ENCODE measurements at regions not wholly inside any gene's neighbourhood (a gene's known extent, or its start where the extent isn't known, plus 50 kb on each side); places are given as distances from the start of the nearest gene placed in this dataset.

DNA sequence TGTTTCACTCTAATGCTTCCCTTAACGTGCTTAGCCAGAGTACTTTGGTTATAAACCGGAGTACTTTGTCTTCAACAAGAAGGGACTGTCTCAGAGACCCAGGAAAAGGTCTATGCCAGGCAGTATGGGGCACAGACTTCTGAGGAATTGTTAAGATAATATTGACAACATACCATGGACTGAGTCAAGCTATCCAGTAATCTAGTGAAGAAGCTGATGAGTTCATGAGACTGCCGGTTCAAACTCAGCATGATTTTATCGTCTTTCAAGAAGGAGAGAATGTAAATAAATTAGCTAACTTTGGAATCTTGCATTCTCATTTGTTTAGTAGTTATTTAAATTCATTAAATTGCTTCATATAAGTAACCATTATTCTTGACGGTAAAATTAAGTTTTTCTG is 546.1 kb downstream of the PPP4R3C start:
- Mint-ChIP-seq H3K27me3 (ENCODE audit: insufficient read depth, low read depth, poor library complexity) (no peaks in the 10 kb centered on the region), H3K4me1 (no peaks in the 10 kb centered on the region), H3K9me3 (peaks cover 3% of the 10 kb centered on the region; the same call in 2 of the 3 replicates), H3K4me3 (no peak overlapping the region), H3K36me3 (ENCODE audit: low read depth) (no peaks in the 10 kb centered on the region), H3K27ac (no peak overlapping the region)
- Histone ChIP-seq H2AFZ (no peak overlapping the region), H3K4me3 (no peak overlapping the region), H3K79me2 (replicated peaks; ENCODE audit: insufficient read depth) (no peaks in the 10 kb centered on the region), H3K27me3 (ENCODE audit: insufficient read depth) (no peaks in the 10 kb centered on the region), H3F3A (replicated peaks; ENCODE audit: low read depth) (no peaks in the 10 kb centered on the region), H3K36me3 (ENCODE audit: insufficient read depth) (no peaks in the 10 kb centered on the region), H3K4me2 (no peak overlapping the region), H3K4me1 (ENCODE audit: insufficient read depth) (no peaks in the 10 kb centered on the region), H3K27ac (ENCODE audit: low read depth) (no peak overlapping the region), H3K9me2 (ENCODE audit: insufficient read depth) (no peaks in the 10 kb centered on the region), H4K20me1 (replicated peaks; ENCODE audit: insufficient read depth) (no peaks in the 10 kb centered on the region)
- DNase-seq (ENCODE audit: low spot score): no peak
- ATAC-seq: no peak
- no peak for TF ChIP-seq EZH2 (IDR thresholded peaks at IDR 0.05; ENCODE audit: low read depth, unreplicated experiment)
- no peak for TF ChIP-seq ZNF462 (CRISPR knock-in tag; IDR thresholded peaks at IDR 0.05)
- TF ChIP-seq CREB1 (CRISPR knock-in tag; IDR thresholded peaks at IDR 0.05; ENCODE audit: low read depth): no peak

DNA sequence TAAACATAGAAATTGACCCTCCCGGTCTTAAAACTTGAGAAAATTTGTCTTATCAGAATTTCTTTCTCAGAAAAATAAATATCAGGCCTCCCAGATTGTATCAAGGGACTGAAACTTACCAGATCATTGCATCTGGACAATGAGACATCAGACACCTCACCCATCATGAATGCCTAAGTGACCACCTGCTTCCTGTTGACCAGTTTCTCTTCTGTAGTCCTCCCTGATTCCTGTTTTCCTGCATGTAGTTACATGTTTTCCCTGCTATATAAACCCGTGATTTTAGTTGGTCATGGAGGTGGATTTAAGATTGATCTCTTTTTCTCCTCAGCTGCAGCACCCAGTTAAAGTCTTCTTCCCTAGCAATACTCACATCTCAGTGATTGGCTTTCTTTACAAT is 548.1 kb downstream of the PPP4R3C start:
- no peak overlapping the region for H2AFZ ChIP-seq
- no peak overlapping the region; the same call in 1 of the 2 replicates for H3K27ac Mint-ChIP-seq
- H4K20me1 ChIP-seq (replicated peaks; ENCODE audit: insufficient read depth): no peaks in the 10 kb centered on the region
- TF ChIP-seq EZH2phosphoT487 (IDR thresholded peaks at IDR 0.05; ENCODE audit: unreplicated experiment) (no peak), NANOG (IDR thresholded peaks at IDR 0.05; ENCODE audit: borderline replicate concordance) (no peak), STAT1 (IDR thresholded peaks at IDR 0.05; ENCODE audit: unreplicated experiment) (no peak), EZH2 (IDR thresholded peaks at IDR 0.05; ENCODE audit: low read depth, unreplicated experiment) (no peak), ZNF331 (CRISPR knock-in tag; IDR thresholded peaks at IDR 0.05; ENCODE audit: low read depth) (no peak), CREB1 (CRISPR knock-in tag; IDR thresholded peaks at IDR 0.05; ENCODE audit: low read depth) (no peak), ZNF114 (CRISPR knock-in tag; IDR thresholded peaks at IDR 0.05) (no peak), CTCF (conservative IDR thresholded peaks at IDR 0.05; ENCODE audit: low read depth in 2 of 2) (no peak), JUNB (IDR thresholded peaks at IDR 0.05; ENCODE audit: unreplicated experiment) (no peak), ETS1 (IDR thresholded peaks at IDR 0.05) (no peak)

More for the DNA sequence above, 548.1 kb downstream of the PPP4R3C start:
- Mint-ChIP-seq H3K9me3 (peaks cover 7% of the 10 kb centered on the region; the same call in 2 of the 3 replicates), H3K4me3 (no peak overlapping the region), H3K4me1 (no peaks in the 10 kb centered on the region), H3K27me3 (ENCODE audit: insufficient read depth, low read depth, poor library complexity) (no peaks in the 10 kb centered on the region), H3K36me3 (ENCODE audit: low read depth) (0 out of 3 replicates have a peak, but pooled peaks cover 5% of the 10 kb centered on the region)
- H3K4me3 ChIP-seq: no peak overlapping the region
- H3K9me2 ChIP-seq (ENCODE audit: insufficient read depth): no peaks in the 10 kb centered on the region
- H3K4me1 ChIP-seq (ENCODE audit: insufficient read depth): no peaks in the 10 kb centered on the region
- H3K79me2 ChIP-seq (replicated peaks; ENCODE audit: insufficient read depth): no peaks in the 10 kb centered on the region
- H3F3A ChIP-seq (replicated peaks; ENCODE audit: low read depth): no peaks in the 10 kb centered on the region
- H3K27me3 ChIP-seq (ENCODE audit: insufficient read depth): no peaks in the 10 kb centered on the region
- no peak for ATAC-seq
- no peaks in the 10 kb centered on the region for H3K36me3 ChIP-seq (ENCODE audit: insufficient read depth)
- H3K4me2 ChIP-seq: no peak overlapping the region
- DNase-seq (ENCODE audit: low spot score): no peak
- H3K27ac ChIP-seq (ENCODE audit: low read depth): no peak overlapping the region

All from GM23338 (cell line).